ENCODE measurements at regions not wholly inside any gene's neighbourhood (a gene's known extent, or its start where the extent isn't known, plus 50 kb on each side); places are given as distances from the start of the nearest gene placed in this dataset.

- H3K4me3 ChIP-seq (ENCODE audit: low read depth, low read length) = no peak overlapping the region
- DNase-seq (ENCODE audit: low read depth) = no peak
- no peak for TF ChIP-seq CTCF (IDR thresholded peaks at IDR 0.05; ENCODE audit: insufficient read depth, low read length)
These were observed 84.8 kb upstream of the ALDH1A1 start for GRCh38 chr9:73037613-73038012.

- no peak overlapping the region for H3K4me3 ChIP-seq (ENCODE audit: low read depth, low read length)
- no peak for DNase-seq (ENCODE audit: low read depth)
- TF ChIP-seq CTCF (IDR thresholded peaks at IDR 0.05; ENCODE audit: insufficient read depth, low read length) = no peak
These were observed 82.1 kb upstream of the ALDH1A1 start for GRCh38 chr9:73034962-73035361.

- no peak for TF ChIP-seq CTCF (IDR thresholded peaks at IDR 0.05; ENCODE audit: insufficient read depth, low read length)
- DNase-seq (ENCODE audit: low read depth) = no peak
- no peak overlapping the region for H3K4me3 ChIP-seq (ENCODE audit: low read depth, low read length)
These were observed 78.5 kb upstream of the ALDH1A1 start for GRCh38 chr9:73031350-73031749.

- no peak for DNase-seq (ENCODE audit: low read depth)
- H3K4me3 ChIP-seq (ENCODE audit: low read depth, low read length) = no peak overlapping the region
- no peak for TF ChIP-seq CTCF (IDR thresholded peaks at IDR 0.05; ENCODE audit: insufficient read depth, low read length)
These were observed 77.6 kb upstream of the ALDH1A1 start for GRCh38 chr9:73030370-73031030.

GRCh38 chr9:73029346-73029745 lies 76.5 kb upstream of the ALDH1A1 start:
- no peak for TF ChIP-seq CTCF (IDR thresholded peaks at IDR 0.05; ENCODE audit: insufficient read depth, low read length)

GRCh38 chr9:73026375-73026774 lies 73.5 kb upstream of the ALDH1A1 start:
- TF ChIP-seq CTCF (IDR thresholded peaks at IDR 0.05; ENCODE audit: insufficient read depth, low read length) = no peak

More at GRCh38 chr9:73029346-73029745, 76.5 kb upstream of the ALDH1A1 start:
- H3K4me3 ChIP-seq (ENCODE audit: low read depth, low read length) = no peak overlapping the region
- DNase-seq (ENCODE audit: low read depth) = no peak

GRCh38 chr9:73024601-73025034 lies 71.8 kb upstream of the ALDH1A1 start:
- no peak overlapping the region for H3K4me3 ChIP-seq (ENCODE audit: low read depth, low read length)
- no peak for TF ChIP-seq CTCF (IDR thresholded peaks at IDR 0.05; ENCODE audit: insufficient read depth, low read length)
- no peak for DNase-seq (ENCODE audit: low read depth)

More at GRCh38 chr9:73026375-73026774, 73.5 kb upstream of the ALDH1A1 start:
- no peak for DNase-seq (ENCODE audit: low read depth)
- H3K4me3 ChIP-seq (ENCODE audit: low read depth, low read length) = no peak overlapping the region

Data from fibroblast of the aortic adventitia (primary cell).